Bronchial epithelial cell (primary cell): ENCODE measurements at regions not wholly inside any gene's neighbourhood (a gene's known extent, or its start where the extent isn't known, plus 50 kb on each side); places are given as distances from the start of the nearest gene placed in this dataset.
"Not testable (repeated sequence)": the region's sequence is repeated elsewhere in the genome, so short reads cannot be mapped to it uniquely, and the experiment has no call there.

Source experiments
- DNase-seq: peaks from one replicate; pipeline ENCODE4 v3.0.0-alpha.2; 2010; ENCODE audit warnings: low read depth
- FAIRE-seq: peaks from 2 replicates; lab custom pipeline; 2011; peaks lifted over from hg19 to GRCh38; lab: Jason Lieb, UNC
- H3K27me3 ChIP-seq: 2 replicates; pipeline ENCODE4 v1.5.1; 2011; ENCODE audit warnings: low read length; ENCODE audit not compliant: control insufficient read depth, insufficient read depth
- H3K36me3 ChIP-seq: 2 replicates; pipeline ENCODE4 v1.5.1; 2011; ENCODE audit warnings: low read length; ENCODE audit not compliant: control insufficient read depth, insufficient read depth
- H3K4me3 ChIP-seq: 2 replicates; pipeline ENCODE4 v1.5.1; 2011; ENCODE audit warnings: mild to moderate bottlenecking, low read depth, low read length, control low read depth

DNA sequence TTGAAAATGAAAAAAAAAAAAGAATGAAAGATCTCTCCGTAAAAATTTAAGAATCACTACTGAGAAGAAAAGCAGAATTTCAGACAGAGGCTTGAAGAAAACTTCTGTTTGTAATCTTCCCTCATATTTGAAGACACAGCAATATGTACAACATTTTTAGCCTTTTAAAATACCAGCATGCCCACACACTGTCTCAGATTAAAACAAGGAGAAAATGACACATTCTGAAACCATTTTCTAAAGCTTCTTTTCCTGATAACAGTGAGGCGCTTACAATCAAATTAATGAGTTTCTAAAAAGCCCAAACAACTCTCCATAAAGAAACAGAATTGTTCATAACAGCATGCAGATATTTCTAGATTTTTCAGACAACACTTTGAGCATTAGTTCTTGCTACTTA lies 317.4 kb downstream of the BCL2L11 start:
- H3K36me3 ChIP-seq, DNase-seq, FAIRE-seq: not testable (repeated sequence)

DNA sequence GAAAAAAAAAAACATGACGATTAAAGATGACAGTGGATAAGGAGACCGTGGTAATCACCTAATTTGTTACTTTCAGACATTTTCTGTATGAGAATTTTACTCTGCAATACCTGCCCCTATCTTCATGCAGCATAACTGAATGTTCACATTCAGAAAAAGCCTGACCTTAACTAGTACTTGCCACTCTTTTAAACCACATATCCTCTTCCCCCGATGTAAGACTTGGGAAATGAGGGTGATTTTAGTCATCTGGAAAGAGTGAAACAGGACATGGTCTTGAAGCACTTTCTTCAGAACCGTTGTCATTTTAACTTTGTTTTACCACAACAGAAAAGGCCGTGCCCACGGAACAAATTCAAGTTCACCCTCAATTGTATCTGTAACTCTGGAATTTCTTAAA lies 318.5 kb downstream of the BCL2L11 start:
- H3K4me3 ChIP-seq = not testable (repeated sequence)

More for the DNA sequence above, 317.4 kb downstream of the BCL2L11 start:
- H3K27me3 ChIP-seq, H3K4me3 ChIP-seq: not testable (repeated sequence)

DNA sequence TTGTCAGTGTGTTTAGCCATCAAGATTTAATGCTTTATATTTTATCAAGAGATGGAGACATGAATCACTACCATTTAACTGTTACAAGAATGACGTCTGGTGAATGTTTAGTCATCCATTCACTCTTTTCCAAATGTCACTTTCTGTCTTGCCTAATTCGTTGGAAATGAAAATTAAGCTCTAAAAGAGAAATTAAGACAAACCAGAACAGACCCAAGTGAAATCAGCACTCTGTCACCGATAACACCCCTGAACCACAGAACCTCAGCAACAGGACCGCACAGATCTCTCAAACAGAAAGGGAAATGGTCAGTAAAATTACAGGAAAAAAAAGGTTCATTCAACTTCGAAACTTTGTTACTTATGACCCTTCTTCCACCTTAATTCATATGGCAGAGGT lies 320.9 kb downstream of the BCL2L11 start:
- not testable (repeated sequence) for DNase-seq, H3K27me3 ChIP-seq, H3K4me3 ChIP-seq, FAIRE-seq, H3K36me3 ChIP-seq

More for the DNA sequence above, 318.5 kb downstream of the BCL2L11 start:
- not testable (repeated sequence) for H3K36me3 ChIP-seq, FAIRE-seq, H3K27me3 ChIP-seq, DNase-seq

DNA sequence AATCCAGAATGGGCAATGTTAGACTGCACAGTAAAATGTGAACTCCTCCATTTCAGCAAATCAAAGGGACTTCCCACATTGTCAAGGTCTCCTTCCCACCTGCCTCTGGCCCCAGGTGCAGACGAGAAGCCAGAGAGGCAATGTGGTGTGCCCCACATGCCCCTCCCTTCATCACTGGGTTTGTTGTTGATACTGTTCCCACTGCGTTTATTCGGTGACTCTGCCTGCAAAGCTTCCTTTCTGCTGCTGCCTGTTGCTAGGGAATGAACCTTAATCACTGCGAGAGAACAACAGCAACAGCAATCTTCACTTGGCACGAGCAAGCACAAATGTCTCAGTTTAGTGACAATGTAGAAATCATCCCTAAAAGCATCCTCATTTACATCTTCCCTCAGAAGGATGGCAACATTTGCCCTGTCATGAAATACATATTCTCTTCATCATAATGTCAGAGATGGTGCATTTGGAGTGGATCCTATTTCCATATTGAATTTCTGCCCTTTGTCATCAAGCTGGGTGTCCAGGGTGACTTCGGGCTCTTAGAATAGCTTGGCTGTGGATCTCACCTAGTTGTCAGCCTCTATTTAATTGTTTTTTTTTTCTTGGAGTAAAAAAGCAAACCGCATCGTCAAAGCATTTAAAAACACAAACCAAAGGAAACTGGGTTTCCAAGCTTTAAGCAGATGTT lies 322.2 kb downstream of the BCL2L11 start:
- not testable (repeated sequence) for H3K36me3 ChIP-seq, H3K4me3 ChIP-seq, DNase-seq, FAIRE-seq, H3K27me3 ChIP-seq

DNA sequence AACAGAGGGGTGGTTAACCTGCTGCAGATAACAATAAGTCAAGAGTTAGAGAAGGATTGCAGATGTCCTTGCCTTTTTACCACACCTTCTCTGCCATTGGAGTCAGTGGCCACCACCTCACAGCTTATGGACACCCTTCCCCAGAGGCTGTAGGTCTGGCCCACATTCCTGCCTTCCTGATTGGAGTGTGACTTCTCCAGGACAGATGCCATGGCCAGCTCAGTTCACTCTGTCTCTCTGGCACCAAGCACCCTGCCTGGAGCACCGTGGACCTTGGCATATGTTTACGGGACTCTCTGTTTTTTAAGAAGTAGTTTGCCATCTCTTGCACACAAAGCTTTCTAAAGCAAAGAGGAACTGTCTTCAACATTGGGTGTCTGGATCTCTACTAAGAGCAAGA lies 323.8 kb downstream of the BCL2L11 start:
- not testable (repeated sequence) for FAIRE-seq, H3K27me3 ChIP-seq, DNase-seq, H3K4me3 ChIP-seq, H3K36me3 ChIP-seq

DNA sequence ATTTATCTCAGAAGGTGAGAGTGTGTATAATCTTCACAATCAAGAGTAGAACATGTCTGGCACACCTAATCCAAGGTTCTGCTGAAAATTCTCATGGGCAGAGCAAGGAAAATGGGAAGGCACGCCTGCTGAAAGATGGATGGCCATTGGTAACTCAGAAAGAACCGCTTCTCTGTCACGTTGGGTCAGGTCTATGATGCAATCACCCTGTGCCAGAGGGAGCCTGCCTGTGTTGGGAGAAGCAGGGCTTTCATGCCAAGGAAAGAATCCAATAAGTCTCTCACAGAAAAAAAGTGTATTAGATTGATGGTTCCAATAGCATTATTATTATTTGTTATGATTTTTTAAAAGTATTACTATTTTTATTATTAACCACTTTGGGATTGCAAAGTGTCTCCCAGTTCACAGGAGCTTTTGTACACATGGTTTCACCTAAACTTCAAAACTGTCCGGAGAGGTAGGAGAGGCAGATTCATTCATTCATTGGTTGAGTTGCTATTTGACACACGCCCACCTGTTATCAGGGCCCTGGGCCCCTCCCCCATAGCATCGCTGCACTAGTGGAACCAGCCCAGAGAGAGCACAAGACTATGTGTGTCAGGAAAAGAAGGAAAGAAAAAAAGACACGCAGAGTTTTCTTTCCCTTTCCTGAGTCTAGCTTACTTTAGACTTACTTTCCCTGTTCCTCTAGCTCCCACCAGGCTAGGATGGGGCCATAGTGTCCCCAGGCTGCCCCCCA lies 324.6 kb downstream of the BCL2L11 start:
- not testable (repeated sequence) for FAIRE-seq

DNA sequence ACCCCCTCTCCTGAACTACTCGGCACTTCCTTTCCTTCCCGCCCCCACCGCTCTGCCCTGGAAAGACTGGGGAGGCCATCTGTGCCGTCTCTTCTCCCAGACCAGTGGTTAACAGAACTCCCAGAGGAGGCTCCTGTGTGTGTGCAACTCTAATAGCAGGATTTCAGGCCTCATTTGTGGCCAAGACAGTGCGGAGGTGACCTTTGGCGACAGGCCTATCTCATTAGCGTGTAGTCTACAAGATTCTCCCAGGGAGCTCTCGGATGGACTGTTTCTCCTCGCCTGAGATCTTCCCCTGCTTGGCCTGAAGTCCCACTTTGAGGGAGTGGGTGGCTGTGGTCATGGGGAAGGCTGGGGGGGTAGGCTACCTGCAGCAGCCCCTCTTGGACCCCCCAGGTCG lies 325.2 kb downstream of the BCL2L11 start:
- H3K36me3 ChIP-seq, H3K4me3 ChIP-seq, FAIRE-seq, H3K27me3 ChIP-seq, DNase-seq: not testable (repeated sequence)

More for the DNA sequence above, 324.6 kb downstream of the BCL2L11 start:
- not testable (repeated sequence) for H3K27me3 ChIP-seq, DNase-seq, H3K36me3 ChIP-seq, H3K4me3 ChIP-seq

DNA sequence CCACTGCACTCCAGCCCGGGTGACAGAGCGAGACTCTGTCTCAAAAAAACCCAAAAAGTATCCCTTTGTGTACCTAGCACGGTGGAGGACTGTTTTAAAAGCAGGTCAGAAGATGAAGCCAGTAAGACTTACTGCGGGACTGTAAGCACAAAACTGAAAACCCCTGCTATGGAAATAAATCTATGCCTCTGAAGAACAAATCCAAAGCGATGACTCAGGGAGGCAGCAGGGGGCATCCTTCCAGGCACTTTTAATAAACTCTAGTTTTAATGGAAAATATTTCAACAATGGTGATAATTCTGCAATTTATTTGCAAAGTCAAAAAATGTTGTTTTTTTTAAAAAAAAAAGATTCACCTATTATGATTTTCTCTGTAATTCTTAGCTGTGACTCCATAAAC lies 326.8 kb downstream of the BCL2L11 start:
- not testable (repeated sequence) for H3K4me3 ChIP-seq

DNA sequence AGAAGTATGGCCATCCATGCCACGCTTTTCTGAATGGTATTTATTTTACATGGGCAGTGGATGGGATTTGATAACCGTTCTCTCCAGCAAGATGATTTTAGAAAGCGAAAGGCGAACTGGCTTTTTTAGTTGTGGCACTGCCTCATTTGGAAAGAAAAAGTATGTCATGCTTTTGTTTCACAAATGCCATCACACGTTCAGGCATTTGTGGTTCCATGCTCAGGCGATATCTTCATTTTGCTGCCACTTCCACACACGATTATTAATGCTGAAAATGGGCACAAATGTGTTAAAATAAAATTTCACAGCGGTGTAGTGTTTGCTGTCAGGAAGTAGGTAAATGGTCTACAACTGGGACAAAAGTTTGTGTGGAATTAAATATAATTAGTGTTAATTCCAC lies 328.1 kb downstream of the BCL2L11 start:
- not testable (repeated sequence) for FAIRE-seq, H3K4me3 ChIP-seq, H3K27me3 ChIP-seq, DNase-seq, H3K36me3 ChIP-seq

More for the DNA sequence above, 326.8 kb downstream of the BCL2L11 start:
- not testable (repeated sequence) for FAIRE-seq, H3K36me3 ChIP-seq, H3K27me3 ChIP-seq, DNase-seq

DNA sequence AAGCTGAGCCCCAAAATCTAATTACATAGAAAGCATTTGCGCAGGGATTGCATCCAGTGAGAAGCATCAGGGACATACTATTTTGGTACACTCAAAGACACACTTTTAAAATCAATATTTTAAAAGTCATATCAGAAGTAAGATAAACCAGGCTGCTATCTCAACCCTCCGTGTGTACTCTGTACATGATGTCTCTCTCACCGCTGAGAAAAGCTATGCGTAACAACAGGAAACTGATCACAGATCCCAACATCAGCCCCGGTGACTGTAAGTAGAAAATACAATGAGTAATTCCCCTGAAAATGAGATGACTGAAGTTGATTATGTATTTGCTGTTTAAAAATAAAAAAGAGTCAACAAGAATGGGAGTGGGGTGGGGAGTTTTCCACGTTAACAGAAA lies 329.8 kb downstream of the BCL2L11 start:
- DNase-seq, FAIRE-seq, H3K27me3 ChIP-seq: not testable (repeated sequence)

DNA sequence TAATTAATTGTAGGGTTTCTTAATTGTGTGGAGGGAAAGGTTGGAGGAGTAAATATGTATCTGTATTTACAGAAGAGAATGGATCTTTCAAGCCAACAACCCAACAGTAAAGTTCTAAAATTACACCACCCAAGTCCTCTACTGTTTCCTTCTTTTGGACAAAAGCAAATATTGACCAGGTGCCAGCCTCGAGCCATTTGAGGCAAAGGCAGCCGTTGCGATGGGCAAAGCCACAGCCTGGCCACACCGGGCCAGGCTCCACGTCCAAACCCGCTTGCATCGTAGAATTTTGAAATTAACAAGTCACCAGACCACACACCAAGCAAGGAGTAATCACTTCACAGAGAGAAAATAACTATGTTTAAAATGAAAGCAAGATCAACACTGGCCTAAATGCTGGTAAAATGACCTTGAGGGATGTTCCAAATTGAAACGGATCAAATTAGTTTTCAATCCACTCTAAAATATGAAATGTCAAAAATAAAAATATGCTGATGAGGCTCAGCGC lies 331.0 kb downstream of the BCL2L11 start:
- H3K27me3 ChIP-seq, FAIRE-seq, H3K4me3 ChIP-seq, DNase-seq, H3K36me3 ChIP-seq: not testable (repeated sequence)

More for the DNA sequence above, 329.8 kb downstream of the BCL2L11 start:
- not testable (repeated sequence) for H3K36me3 ChIP-seq, H3K4me3 ChIP-seq

DNA sequence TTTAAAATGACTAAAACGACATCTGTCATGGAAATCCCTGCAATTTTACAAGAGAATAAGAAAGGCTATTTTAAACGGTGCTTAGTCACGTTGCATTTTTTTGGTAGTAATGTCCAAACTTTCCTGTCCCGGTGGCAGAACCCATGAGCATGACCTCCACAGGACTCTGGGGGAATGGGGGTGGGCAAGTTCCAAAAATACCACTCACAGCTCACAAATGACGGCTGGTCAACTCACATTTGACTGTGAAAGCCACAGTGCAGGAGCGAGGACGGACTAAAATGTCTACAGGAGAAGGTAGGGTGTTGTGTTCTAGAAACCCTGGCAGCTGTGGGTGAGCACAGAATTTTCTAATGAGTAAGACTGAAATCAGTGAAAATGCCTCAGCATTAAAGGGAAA lies 331.5 kb downstream of the BCL2L11 start:
- H3K27me3 ChIP-seq, FAIRE-seq, H3K4me3 ChIP-seq, H3K36me3 ChIP-seq, DNase-seq: not testable (repeated sequence)

DNA sequence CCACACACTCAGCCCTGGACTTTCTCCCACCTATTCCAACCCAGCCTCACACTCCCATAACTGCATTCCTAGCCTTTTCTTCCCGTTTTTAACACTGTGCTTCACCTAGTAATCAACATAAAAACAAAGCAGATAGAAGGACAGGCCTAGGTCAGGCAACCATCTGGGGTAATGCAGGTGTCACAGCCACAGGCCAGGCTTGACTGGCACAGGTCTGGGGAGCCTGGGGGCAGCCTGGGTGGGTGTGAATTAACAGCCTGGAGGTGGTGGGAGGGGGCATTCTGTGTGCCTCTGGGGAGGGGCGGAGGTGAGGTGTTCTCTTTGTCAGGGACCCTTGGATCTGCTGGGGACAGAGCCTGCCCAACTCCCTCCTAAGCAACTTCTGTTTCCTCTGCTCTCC lies 332.6 kb downstream of the BCL2L11 start:
- DNase-seq, H3K36me3 ChIP-seq, FAIRE-seq, H3K4me3 ChIP-seq, H3K27me3 ChIP-seq: not testable (repeated sequence)

DNA sequence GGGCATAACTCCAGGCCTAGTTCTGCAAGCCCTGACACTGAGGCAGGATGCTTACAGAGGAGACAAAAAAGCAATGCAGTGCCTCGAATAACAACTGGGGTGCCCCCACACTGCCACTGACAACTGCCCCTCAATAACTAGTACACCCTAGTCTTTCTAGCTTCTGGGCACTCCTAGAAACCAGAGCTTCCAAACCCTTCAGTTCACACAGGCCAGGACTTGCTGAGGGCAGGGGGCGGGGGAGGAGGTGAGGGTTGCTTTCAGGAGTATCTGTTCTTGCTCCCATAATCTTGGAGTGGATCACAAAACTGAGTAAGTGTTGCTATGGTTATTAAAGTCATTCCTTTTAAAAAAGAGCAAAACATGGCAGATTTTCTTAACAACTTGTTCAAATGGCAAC lies 333.1 kb downstream of the BCL2L11 start:
- not testable (repeated sequence) for DNase-seq, H3K36me3 ChIP-seq, H3K4me3 ChIP-seq, H3K27me3 ChIP-seq, FAIRE-seq
